Tibial nerve (tissue), 3 donors: ENCODE measurements at regions not wholly inside any gene's neighbourhood (a gene's known extent, or its start where the extent isn't known, plus 50 kb on each side); places are given as distances from the start of the nearest gene placed in this dataset.

Experiments used
- CTCF ChIP-seq, 5 experiments: fragments of 200-600 bp in 3 of 5; fragments of 450-650 bp in 2 of 5; sonication (generic) in 3 of 5; IDR thresholded peaks; one replicate each; pipeline ENCODE4 v1.5.1; 2016 to 2019; ENCODE audit warnings: antibody characterized with exemption in 5 of 5, mild to moderate bottlenecking in 3 of 5, moderate library complexity in 2 of 5
- POLR2A ChIP-seq, 2 donors: fragments of 450-650 bp; IDR thresholded peaks; one replicate each; pipeline ENCODE4 v1.6.1; 2017; ENCODE audit warnings: antibody characterized with exemption in 2 of 2, mild to moderate bottlenecking in 2 of 2, moderate library complexity in 2 of 2

DNA sequence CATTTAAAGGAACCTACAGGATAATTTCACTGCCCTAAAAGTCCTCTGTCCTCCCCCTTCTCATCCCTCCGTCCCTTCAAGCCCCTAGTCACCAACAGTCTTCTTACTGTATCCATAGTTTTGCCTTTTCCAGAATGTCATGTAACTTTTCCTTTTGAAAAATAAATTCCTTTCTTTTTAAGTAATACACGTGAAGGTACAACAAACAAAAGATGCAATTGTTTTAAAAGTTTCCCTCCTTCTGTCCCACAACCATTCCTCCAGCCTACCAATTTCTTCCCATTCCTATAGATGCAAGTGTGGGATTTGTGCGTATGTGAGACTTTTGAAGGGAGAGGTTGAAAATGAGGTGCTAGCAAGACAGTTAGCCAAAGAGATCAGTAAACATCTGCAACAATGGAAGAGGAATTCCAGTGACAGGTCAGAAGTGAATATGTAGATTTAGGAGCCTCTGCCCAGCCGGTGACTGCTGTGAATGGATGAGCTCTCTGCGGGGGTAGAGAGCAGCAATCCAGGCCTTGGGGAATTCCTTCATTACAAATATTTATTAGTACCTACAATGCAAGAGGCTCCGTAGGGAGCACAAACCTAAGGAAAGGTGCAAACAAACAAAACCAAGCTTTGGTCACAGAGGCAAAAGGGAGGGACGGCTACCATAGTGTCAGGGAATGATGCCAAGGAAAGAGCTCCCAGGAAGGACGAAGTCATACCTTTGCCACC, 243.6 kb downstream of the SKIDA1 start:
- no peak for TF ChIP-seq CTCF (IDR thresholded peaks at IDR 0.05)
- no peak for TF ChIP-seq POLR2A (IDR thresholded peaks at IDR 0.05)
